Mesothelial cell of epicardium (in vitro differentiated cells): ENCODE measurements at regions not wholly inside any gene's neighbourhood (a gene's known extent, or its start where the extent isn't known, plus 50 kb on each side); places are given as distances from the start of the nearest gene placed in this dataset. TPM values are rescaled to one million over a fixed set of nuclear protein-coding genes. Genes with fewer than 3 reads are reported as not detected.

Experiments
- DNase-seq, 2 experiments: peaks; one replicate each; pipeline ENCODE4 v3.0.0; 2021; ENCODE audit warnings: low spot score in 2 of 2; ENCODE audit not compliant: unreplicated experiment in 2 of 2
- H3K27ac Mint-ChIP-seq: 2 replicates; pipeline ENCODE4 v1.8.0; 2021; ENCODE audit warnings: mixed read lengths
- H3K27me3 Mint-ChIP-seq: 2 replicates; pipeline ENCODE4 v1.8.0; 2021; ENCODE audit warnings: low read depth, mixed read lengths
- H3K36me3 Mint-ChIP-seq: 2 replicates; pipeline ENCODE4 v1.8.0; 2021; ENCODE audit warnings: mixed read lengths
- H3K4me1 Mint-ChIP-seq: 2 replicates; pipeline ENCODE4 v1.8.0; 2021; ENCODE audit warnings: mixed read lengths
- H3K4me3 Mint-ChIP-seq: 2 replicates; pipeline ENCODE4 v1.8.0; 2021; ENCODE audit warnings: mild to moderate bottlenecking, moderate library complexity, mixed read lengths
- H3K9me3 Mint-ChIP-seq: 2 replicates; pipeline ENCODE4 v1.8.0; 2021; ENCODE audit warnings: mixed read lengths
- microRNA-seq: library from miRNA; unstranded; fragments of <30 nt; microRNA quantifications from one replicate; pipeline ENCODE4 v1.2.0, GENCODE V29; 2021; ENCODE audit warnings: inconsistent platforms, mixed read lengths
- TF ChIP-seq, protein P1 (sequence below): fragments of 200-600 bp; sonication (generic); IDR thresholded peaks from one replicate; pipeline ENCODE4 v1.5.0; 2021; ENCODE audit warnings: antibody characterized with exemption; ENCODE audit not compliant: unreplicated experiment

- TF ChIP-seq, protein P1, sequence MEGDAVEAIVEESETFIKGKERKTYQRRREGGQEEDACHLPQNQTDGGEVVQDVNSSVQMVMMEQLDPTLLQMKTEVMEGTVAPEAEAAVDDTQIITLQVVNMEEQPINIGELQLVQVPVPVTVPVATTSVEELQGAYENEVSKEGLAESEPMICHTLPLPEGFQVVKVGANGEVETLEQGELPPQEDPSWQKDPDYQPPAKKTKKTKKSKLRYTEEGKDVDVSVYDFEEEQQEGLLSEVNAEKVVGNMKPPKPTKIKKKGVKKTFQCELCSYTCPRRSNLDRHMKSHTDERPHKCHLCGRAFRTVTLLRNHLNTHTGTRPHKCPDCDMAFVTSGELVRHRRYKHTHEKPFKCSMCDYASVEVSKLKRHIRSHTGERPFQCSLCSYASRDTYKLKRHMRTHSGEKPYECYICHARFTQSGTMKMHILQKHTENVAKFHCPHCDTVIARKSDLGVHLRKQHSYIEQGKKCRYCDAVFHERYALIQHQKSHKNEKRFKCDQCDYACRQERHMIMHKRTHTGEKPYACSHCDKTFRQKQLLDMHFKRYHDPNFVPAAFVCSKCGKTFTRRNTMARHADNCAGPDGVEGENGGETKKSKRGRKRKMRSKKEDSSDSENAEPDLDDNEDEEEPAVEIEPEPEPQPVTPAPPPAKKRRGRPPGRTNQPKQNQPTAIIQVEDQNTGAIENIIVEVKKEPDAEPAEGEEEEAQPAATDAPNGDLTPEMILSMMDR, result no peak
- Mint-ChIP-seq H3K4me3 (no peak overlapping the region), H3K36me3 (peaks cover 5% of the 10 kb centered on the region), H3K9me3 (peaks cover 12% of the 10 kb centered on the region), H3K4me1 (peaks cover 5% of the 10 kb centered on the region), H3K27ac (no peak overlapping the region), H3K27me3 (no peaks in the 10 kb centered on the region)
- DNase-seq, result no peak
These were observed 51.0 kb upstream of the PMEPA1 start for GRCh38 chr20:57760698-57761412.

DNA sequence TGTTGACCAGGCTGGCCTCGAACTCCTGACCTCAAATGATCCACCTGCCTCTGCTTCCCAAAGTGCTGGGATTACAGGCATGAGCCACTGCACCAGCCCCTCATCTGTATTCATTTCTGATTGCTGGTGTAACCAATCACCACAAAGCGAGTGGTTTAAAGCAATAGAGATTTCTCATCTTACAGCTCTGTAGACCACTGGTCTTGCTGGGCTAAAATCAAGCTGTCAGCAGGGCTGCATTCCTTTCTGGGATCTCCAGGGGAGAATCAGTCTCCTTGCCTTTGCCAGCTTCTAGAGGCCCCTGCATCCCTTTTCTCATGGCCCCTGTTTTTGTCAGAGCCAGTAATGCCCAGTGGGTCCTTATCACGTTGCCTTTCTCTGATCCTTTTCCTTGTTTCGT lies 49.9 kb upstream of the PMEPA1 start:
- no peak for DNase-seq
- TF ChIP-seq, protein P1, result no peak
- H3K4me3 Mint-ChIP-seq, result no peak overlapping the region
- peaks cover 7% of the 10 kb centered on the region for H3K9me3 Mint-ChIP-seq
- H3K27ac Mint-ChIP-seq, result no peak overlapping the region
- peaks cover 7% of the 10 kb centered on the region for H3K4me1 Mint-ChIP-seq
- peaks cover 3% of the 10 kb centered on the region for H3K36me3 Mint-ChIP-seq
- no peaks in the 10 kb centered on the region for H3K27me3 Mint-ChIP-seq

Small RNAs in the stretch of these regions (microRNA-seq; reads per million reads assigned to microRNA genes)
- gene MIR4532, result not detected
